Astrocyte (in vitro differentiated cells and primary cell): ENCODE measurements at regions not wholly inside any gene's neighbourhood (a gene's known extent, or its start where the extent isn't known, plus 50 kb on each side); places are given as distances from the start of the nearest gene placed in this dataset.

Experiments
- EZH2 ChIP-seq: IDR thresholded peaks from 2 replicates; pipeline ENCODE4 v1.6.1; 2012; ENCODE audit warnings: mild to moderate bottlenecking, low read length, inconsistent platforms; ENCODE audit not compliant: insufficient read depth
- TF ChIP-seq, protein P1 (sequence below): IDR thresholded peaks from 2 replicates; pipeline ENCODE4 v1.5.1; 2011; ENCODE audit warnings: low read depth, mild to moderate bottlenecking, inconsistent platforms, low read length, moderate library complexity; ENCODE audit not compliant: insufficient read depth

DNA sequence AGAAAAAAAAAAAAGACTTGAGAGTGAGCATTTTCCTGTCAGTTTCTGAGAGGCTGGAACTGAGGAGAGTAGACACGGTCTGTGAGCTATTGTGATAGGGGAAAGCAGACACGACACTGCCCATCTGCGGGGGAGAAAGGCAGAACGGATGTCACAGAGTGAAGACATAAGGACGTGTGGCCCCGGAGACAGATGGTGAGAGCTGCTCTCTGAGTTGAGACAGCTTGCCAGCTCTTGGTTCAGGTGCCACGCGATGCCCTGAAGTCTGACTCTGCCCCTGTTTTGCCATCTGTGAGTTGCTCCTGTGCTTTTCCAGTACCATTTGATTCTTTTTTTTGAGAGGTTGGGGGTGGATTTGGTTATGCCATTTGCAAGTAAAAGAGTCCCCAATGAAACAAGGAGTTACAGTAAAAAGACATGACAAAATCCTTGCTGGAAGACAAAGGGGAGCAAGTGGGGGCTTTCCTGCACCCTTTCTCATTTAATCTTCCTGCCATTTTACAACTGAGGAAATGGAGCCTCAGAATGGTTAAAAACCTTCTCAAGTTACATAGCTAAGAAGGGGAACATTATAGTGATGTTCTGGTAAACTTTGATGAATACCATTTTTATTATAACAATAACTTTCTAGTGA, 128.9 kb upstream of the DNAH14 start:
- TF ChIP-seq, protein P1, sequence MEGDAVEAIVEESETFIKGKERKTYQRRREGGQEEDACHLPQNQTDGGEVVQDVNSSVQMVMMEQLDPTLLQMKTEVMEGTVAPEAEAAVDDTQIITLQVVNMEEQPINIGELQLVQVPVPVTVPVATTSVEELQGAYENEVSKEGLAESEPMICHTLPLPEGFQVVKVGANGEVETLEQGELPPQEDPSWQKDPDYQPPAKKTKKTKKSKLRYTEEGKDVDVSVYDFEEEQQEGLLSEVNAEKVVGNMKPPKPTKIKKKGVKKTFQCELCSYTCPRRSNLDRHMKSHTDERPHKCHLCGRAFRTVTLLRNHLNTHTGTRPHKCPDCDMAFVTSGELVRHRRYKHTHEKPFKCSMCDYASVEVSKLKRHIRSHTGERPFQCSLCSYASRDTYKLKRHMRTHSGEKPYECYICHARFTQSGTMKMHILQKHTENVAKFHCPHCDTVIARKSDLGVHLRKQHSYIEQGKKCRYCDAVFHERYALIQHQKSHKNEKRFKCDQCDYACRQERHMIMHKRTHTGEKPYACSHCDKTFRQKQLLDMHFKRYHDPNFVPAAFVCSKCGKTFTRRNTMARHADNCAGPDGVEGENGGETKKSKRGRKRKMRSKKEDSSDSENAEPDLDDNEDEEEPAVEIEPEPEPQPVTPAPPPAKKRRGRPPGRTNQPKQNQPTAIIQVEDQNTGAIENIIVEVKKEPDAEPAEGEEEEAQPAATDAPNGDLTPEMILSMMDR: no peak
- TF ChIP-seq EZH2: no peak
